ENCODE measurements at regions not wholly inside any gene's neighbourhood (a gene's known extent, or its start where the extent isn't known, plus 50 kb on each side); places are given as distances from the start of the nearest gene placed in this dataset.

DNA sequence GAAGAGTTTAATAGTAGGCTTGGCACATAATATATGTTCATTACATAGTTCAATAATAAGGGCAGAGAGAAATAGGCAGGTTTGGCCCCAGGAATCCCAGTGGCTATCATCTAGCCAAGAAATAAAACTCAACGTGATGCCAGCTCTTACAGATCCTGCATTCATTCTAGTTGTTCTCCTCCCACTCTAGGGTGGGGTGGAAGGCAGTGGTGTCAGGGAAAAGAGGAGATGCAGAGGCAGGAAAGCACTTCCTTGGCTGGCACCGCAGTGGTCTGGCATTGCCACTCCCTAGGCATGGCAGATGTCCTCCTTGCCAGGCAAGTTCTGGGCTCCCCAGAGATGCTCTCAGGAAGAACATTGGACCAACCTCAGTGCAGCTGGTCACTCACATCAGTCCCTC, 383.6 kb downstream of the GRIN2B start:
- no peak overlapping the region for H2AFZ ChIP-seq (replicated peaks; ENCODE audit: low read length, poor library complexity)
- no peak overlapping the region for H3K4me2 ChIP-seq (ENCODE audit: low read depth, low read length)
- TF ChIP-seq CHD1 (IDR thresholded peaks at IDR 0.05; ENCODE audit: low read depth, low read length), result no peak
- TF ChIP-seq MAZ (IDR thresholded peaks at IDR 0.05; ENCODE audit: borderline replicate concordance, low read depth, low read length), result no peak
- TF ChIP-seq RAD21 (IDR thresholded peaks at IDR 0.05; ENCODE audit: low read length), result no peak
- intact Hi-C loops (cut with micrococcal nuclease), result no loop called here
- POLR2A ChIA-PET (ENCODE audit: unreplicated experiment), result no interaction called here
- no peaks in the 10 kb centered on the region for H3K27me3 ChIP-seq (ENCODE audit: control insufficient read depth, insufficient read depth, low read length)
- H3K18ac ChIP-seq (ENCODE audit: low read depth, low read length), result no peak overlapping the region
- H3K9ac ChIP-seq (ENCODE audit: low read depth, low read length), result no peak overlapping the region
- no CpG with 5 or more reads among the region's 2 CpGs for WGBS, 2 experiments (ENCODE audit: extremely low coverage in 2 of 2, insufficient read length in 1 of 2)
- no peak overlapping the region for H4K8ac ChIP-seq (ENCODE audit: low read depth in 2 of 2, low read length in 2 of 2)
- H2AK5ac ChIP-seq (ENCODE audit: low read depth, low read length), result no peak overlapping the region
- CTCF ChIA-PET, result no interaction called here
- H3K14ac ChIP-seq (replicated peaks; ENCODE audit: low read depth, low read length), result no peak overlapping the region
- H3K4ac ChIP-seq (ENCODE audit: low read depth, low read length), result no peak overlapping the region
- no peak overlapping the region for H3K27ac ChIP-seq (ENCODE audit: insufficient read depth, low read length)
- in situ Hi-C loops (cut with MboI; ENCODE audit: low sequenced_read_pairs), result no loop called here
- no peaks in the 10 kb centered on the region for H4K20me1 ChIP-seq (ENCODE audit: insufficient read depth, low read length)
- H2BK20ac ChIP-seq (ENCODE audit: low read depth, low read length), result no peak overlapping the region
- H3K56ac ChIP-seq (ENCODE audit: extremely low read depth, insufficient read depth, low read length), result no peak overlapping the region
- no peak overlapping the region for H3K4me3 ChIP-seq (ENCODE audit: insufficient read depth, low read depth, low read length)
- ATAC-seq (ENCODE audit: low read depth), result no peak
- H2BK15ac ChIP-seq (ENCODE audit: low read depth, low read length), result no peak overlapping the region
- no peaks in the 10 kb centered on the region for H3K9me3 ChIP-seq (ENCODE audit: control insufficient read depth, insufficient read depth, low read length)
- no peaks in the 10 kb centered on the region for H3K9me1 ChIP-seq (ENCODE audit: insufficient read depth, low read length)
- H2BK5ac ChIP-seq (ENCODE audit: low read depth, low read length, poor library complexity, severe bottlenecking), result no peak overlapping the region
- H4K5ac ChIP-seq (ENCODE audit: low read depth, low read length), result no peak overlapping the region
- DNase-seq, result no peak
- no peak overlapping the region for H2BK120ac ChIP-seq (ENCODE audit: low read depth, low read length)
- H3K4me1 ChIP-seq (ENCODE audit: control insufficient read depth, insufficient read depth, low read length), result no peaks in the 10 kb centered on the region
- H3K79me1 ChIP-seq (ENCODE audit: low read depth in 1 of 2, low read length in 2 of 2), result no peaks in the 10 kb centered on the region
- H4K91ac ChIP-seq (ENCODE audit: insufficient read depth, low read depth, low read length), result no peak overlapping the region
- H2AK9ac ChIP-seq (replicated peaks; ENCODE audit: low read depth, low read length, poor library complexity), result no peak overlapping the region
- dilution Hi-C loops (cut with HindIII; ENCODE audit: low sequenced_read_pairs, unreplicated experiment), result no loop called here
- BruUV-seq (replicated peaks), result no TSS peak
- H3K36me3 ChIP-seq (ENCODE audit: control insufficient read depth, insufficient read depth, low read length), result no peaks in the 10 kb centered on the region
- H3K23ac ChIP-seq (ENCODE audit: low read depth, low read length), result no peak overlapping the region

All from IMR-90 (cell line).